Tibial nerve (tissue), 4 donors: ENCODE measurements at regions not wholly inside any gene's neighbourhood (a gene's known extent, or its start where the extent isn't known, plus 50 kb on each side); places are given as distances from the start of the nearest gene placed in this dataset.

Experiments used
- CTCF ChIP-seq, 5 experiments: fragments of 200-600 bp in 3 of 5; fragments of 450-650 bp in 2 of 5; sonication (generic) in 3 of 5; IDR thresholded peaks; one replicate each; pipeline ENCODE4 v1.5.1; 2016 to 2019; ENCODE audit warnings: antibody characterized with exemption in 5 of 5, mild to moderate bottlenecking in 3 of 5, moderate library complexity in 2 of 5
- EP300 ChIP-seq, 2 donors: sonication (generic); formaldehyde crosslinking; IDR thresholded peaks; one replicate each; pipeline ENCODE4 v1.6.1; 2017; ENCODE audit warnings: antibody characterized with exemption in 2 of 2, mild to moderate bottlenecking in 1 of 2
- POLR2A ChIP-seq, 2 donors: fragments of 450-650 bp; IDR thresholded peaks; one replicate each; pipeline ENCODE4 v1.6.1; 2017; ENCODE audit warnings: antibody characterized with exemption in 2 of 2, mild to moderate bottlenecking in 2 of 2, moderate library complexity in 2 of 2

GRCh38 chr6:28803337-28803709 is 120.5 kb downstream of the TRIM27 start:
- TF ChIP-seq CTCF (IDR thresholded peaks at IDR 0.05) (no peak), POLR2A (IDR thresholded peaks at IDR 0.05) (no peak), EP300 (IDR thresholded peaks at IDR 0.05) (no peak)
